C4-2B (cell line): ENCODE measurements at regions not wholly inside any gene's neighbourhood (a gene's known extent, or its start where the extent isn't known, plus 50 kb on each side); places are given as distances from the start of the nearest gene placed in this dataset.

Source experiments
- ZFX ChIP-seq: fragments of 450-650 bp; IDR thresholded peaks from 2 replicates; pipeline ENCODE4 v1.6.1; 2017
- TF ChIP-seq, protein P1 (sequence below): fragments of 450-650 bp; conservative IDR thresholded peaks from 2 replicates; pipeline ENCODE4 v1.5.1; 2017; ENCODE audit warnings: mild to moderate bottlenecking

- TF ChIP-seq, protein P1, sequence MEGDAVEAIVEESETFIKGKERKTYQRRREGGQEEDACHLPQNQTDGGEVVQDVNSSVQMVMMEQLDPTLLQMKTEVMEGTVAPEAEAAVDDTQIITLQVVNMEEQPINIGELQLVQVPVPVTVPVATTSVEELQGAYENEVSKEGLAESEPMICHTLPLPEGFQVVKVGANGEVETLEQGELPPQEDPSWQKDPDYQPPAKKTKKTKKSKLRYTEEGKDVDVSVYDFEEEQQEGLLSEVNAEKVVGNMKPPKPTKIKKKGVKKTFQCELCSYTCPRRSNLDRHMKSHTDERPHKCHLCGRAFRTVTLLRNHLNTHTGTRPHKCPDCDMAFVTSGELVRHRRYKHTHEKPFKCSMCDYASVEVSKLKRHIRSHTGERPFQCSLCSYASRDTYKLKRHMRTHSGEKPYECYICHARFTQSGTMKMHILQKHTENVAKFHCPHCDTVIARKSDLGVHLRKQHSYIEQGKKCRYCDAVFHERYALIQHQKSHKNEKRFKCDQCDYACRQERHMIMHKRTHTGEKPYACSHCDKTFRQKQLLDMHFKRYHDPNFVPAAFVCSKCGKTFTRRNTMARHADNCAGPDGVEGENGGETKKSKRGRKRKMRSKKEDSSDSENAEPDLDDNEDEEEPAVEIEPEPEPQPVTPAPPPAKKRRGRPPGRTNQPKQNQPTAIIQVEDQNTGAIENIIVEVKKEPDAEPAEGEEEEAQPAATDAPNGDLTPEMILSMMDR, result no peak
- no peak for TF ChIP-seq ZFX
These were observed 426.8 kb downstream of the QKI start for GRCh38 chr6:163841326-163841725.
